Brain microvascular endothelial cell (primary cell): ENCODE measurements at regions not wholly inside any gene's neighbourhood (a gene's known extent, or its start where the extent isn't known, plus 50 kb on each side); places are given as distances from the start of the nearest gene placed in this dataset.

Source experiments
- DNase-seq: peaks from one replicate; pipeline ENCODE4 v3.0.0-alpha.2; 2020
- H3K27ac ChIP-seq: fragments of 250-450 bp; sonication (Bioruptor Pico); 2 replicates; pipeline ENCODE4 v1.5.1; 2020; ENCODE audit warnings: mild to moderate bottlenecking, moderate library complexity
- H3K27me3 ChIP-seq: fragments of 250-450 bp; sonication (Bioruptor Pico); replicated peaks from 2 replicates; pipeline ENCODE4 v1.5.1; 2020; ENCODE audit warnings: mild to moderate bottlenecking
- H3K36me3 ChIP-seq: fragments of 250-450 bp; sonication (Bioruptor Pico); replicated peaks from 2 replicates; pipeline ENCODE4 v1.5.1; 2020; ENCODE audit warnings: mild to moderate bottlenecking
- H3K4me3 ChIP-seq: 2 replicates; pipeline ENCODE4 v1.5.1; 2011; ENCODE audit warnings: low read depth, mild to moderate bottlenecking, control low read depth, low read length, moderate library complexity
- in situ Hi-C: cut with HindIII; loops from 2 replicates; pipeline ENCODE4 v1.10.0; 2017; ENCODE audit warnings: low sequenced_read_pairs, low pct_ligation_motif_present
- TF ChIP-seq, protein P1 (sequence below): IDR thresholded peaks from 2 replicates; pipeline ENCODE4 v1.5.1; 2011; ENCODE audit warnings: low read depth, mild to moderate bottlenecking, moderate library complexity, low read length, control low read depth, inconsistent platforms; ENCODE audit errors: missing control alignments

DNA sequence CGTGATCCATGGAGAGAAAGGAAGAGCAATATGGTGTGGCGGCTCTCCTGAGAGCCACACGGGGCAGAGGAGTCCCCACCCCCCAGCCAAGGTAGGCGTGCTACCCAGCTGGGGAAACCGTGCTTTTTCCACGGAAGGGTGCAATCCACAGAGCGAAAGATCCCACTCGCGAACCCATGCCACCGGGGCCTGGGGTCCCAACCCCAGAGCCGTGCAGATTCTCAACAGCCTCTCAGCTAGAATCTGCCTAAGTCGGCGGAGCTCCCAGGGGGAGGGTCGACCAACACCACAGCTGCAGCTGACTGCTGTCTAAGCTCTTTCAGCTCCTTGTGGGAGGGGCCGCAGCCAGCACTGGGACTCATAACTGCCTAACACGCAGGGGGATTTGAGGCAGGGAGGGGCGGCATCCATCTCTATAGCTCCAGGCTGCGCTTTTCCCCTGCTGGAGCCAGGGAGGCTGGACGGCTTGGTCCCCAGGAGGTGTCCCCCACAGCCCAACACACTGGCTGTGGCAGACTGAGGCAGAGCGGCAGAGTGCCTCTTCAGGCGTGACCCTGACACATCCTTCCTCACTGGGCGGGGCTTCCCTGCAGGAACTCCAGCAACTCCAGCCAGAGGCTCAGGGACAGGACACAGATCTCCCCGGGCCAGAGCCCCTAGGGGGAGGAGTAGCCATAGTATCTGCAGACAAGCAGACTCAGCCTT lies 107.6 kb upstream of the ZBTB20 start:
- Histone ChIP-seq H3K4me3 (no peak overlapping the region), H3K36me3 (no peaks in the 10 kb centered on the region), H3K27me3 (no peaks in the 10 kb centered on the region), H3K27ac (no peak overlapping the region)
- in situ Hi-C loops: no loop called here
- DNase-seq: no peak
- TF ChIP-seq, protein P1, sequence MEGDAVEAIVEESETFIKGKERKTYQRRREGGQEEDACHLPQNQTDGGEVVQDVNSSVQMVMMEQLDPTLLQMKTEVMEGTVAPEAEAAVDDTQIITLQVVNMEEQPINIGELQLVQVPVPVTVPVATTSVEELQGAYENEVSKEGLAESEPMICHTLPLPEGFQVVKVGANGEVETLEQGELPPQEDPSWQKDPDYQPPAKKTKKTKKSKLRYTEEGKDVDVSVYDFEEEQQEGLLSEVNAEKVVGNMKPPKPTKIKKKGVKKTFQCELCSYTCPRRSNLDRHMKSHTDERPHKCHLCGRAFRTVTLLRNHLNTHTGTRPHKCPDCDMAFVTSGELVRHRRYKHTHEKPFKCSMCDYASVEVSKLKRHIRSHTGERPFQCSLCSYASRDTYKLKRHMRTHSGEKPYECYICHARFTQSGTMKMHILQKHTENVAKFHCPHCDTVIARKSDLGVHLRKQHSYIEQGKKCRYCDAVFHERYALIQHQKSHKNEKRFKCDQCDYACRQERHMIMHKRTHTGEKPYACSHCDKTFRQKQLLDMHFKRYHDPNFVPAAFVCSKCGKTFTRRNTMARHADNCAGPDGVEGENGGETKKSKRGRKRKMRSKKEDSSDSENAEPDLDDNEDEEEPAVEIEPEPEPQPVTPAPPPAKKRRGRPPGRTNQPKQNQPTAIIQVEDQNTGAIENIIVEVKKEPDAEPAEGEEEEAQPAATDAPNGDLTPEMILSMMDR: no peak

DNA sequence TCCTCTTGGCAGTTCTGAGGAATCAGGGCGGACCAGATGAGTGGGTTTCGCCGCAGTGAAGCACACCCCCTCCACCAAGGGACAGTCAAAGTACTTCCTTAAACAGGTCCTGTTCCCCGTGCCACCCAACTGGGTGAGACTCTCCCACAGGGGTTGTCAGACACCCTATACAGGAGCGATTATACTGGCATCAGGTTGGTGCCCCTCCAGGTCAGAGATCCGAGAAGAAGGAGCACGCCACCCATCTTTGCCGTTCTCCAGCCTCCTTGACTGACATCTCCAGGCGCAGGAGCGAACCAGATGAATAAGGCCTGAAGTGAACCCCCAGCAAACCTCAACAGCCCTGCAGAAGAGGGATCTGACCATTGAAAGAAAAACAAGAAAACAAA lies 108.1 kb upstream of the ZBTB20 start:
- Histone ChIP-seq H3K4me3 (no peak overlapping the region), H3K27ac (no peak overlapping the region), H3K27me3 (no peaks in the 10 kb centered on the region), H3K36me3 (no peaks in the 10 kb centered on the region)
- no peak for DNase-seq
- in situ Hi-C loops: no loop called here
- TF ChIP-seq, protein P1: no peak

DNA sequence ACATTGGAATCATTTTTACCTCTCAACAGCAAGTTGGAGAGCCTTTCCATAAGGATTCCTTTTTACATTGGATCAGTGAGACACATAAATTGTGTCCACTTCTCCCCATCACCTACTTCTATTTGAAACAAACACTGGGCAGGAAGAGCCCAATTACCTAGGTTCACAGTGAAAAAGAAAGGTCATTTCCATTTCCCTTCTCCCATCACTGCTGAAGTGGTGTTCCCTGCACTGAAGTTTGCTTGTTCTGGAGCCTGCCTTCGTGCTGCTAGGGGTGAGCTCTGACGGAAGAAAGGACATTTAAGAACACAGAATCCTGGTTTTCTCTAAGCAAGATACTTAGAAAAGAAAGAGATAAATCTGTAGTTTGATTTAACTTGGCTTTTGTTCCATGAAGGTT lies 123.8 kb upstream of the ZBTB20 start:
- Histone ChIP-seq H3K4me3 (no peak overlapping the region), H3K36me3 (no peaks in the 10 kb centered on the region), H3K27ac (no peak overlapping the region), H3K27me3 (no peaks in the 10 kb centered on the region)
- no peak for DNase-seq
- in situ Hi-C loops: no loop called here
- TF ChIP-seq, protein P1: no peak

DNA sequence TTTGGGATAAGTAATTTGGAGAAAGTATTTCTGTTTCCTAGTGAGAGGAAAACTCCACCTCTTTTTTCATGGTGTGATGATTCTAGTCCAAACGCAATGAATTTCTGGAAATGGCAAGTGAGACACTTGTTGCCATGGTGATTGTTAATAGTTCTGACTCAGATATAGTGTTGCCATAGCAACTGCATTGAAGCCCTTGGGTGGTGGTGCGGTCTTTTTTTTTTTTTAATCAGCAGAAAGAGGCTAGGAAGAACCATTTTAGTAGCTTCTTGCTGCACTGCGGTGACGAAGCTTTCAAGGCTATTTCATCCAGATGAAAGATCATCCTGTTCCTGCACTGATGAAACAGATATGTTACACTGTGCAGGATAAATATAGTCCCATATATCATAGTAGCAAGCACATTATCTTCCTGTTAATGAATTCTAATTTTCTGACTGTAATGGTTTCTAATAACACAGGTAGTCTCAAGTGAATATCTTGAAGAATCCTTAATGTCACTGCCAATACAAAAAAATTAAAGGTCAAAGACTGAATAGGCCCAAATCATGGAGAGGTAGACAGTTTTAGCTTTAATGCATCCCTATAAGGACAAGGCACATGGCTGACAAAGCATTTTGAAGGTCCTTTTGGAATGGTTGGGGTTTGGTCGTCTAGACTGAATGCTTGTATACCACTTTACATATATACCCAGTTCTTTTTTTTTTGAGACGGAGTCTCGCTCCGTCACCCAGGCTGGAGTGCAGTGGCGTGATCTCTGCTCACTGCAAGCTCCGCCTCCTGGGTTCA lies 125.1 kb upstream of the ZBTB20 start:
- TF ChIP-seq, protein P1: no peak
- Histone ChIP-seq H3K36me3 (no peaks in the 10 kb centered on the region), H3K27me3 (no peaks in the 10 kb centered on the region), H3K27ac (no peak overlapping the region), H3K4me3 (no peak overlapping the region)
- in situ Hi-C loops: no loop called here
- DNase-seq: peak; percentile 51

DNA sequence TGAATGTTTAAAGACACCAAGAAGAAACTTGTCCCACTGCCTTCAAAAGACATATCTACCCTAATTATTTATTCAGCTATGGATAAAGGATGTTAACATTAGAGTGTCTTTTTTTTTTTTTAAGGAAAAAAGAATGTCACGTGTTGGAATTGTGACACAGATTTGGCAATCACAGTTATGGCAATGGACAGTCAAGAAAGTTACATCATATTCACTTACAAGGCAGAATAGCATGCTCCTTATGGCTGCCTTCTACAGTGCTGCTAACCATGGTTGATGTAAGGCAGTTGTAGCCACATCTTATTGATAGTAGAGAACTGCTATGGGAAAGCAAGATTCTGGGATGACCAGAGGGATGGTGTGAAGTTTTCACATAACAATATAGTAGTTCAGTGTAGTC lies 128.8 kb upstream of the ZBTB20 start:
- Histone ChIP-seq H3K4me3 (no peak overlapping the region), H3K27ac (no peak overlapping the region), H3K36me3 (no peaks in the 10 kb centered on the region), H3K27me3 (no peaks in the 10 kb centered on the region)
- in situ Hi-C loops: no loop called here
- TF ChIP-seq, protein P1: no peak
- no peak for DNase-seq

DNA sequence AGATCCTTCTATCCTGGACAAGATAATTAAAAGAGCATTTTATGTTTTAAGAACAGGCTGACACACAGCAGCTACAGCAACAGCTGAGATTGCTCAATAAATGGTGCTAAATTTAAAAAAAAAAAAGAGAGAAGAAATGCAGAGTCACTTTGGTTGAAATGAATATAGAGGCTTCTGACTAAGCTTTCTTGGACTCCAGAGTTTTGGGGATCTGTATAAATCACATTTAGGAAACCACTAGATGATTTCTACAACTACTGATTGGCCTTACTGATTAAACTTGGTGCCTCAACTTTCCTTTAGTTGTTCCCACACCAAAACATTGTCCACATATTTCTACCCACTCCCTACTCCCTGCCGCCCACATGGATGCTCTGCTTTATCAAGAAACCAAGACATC lies 132.9 kb upstream of the ZBTB20 start:
- Histone ChIP-seq H3K27me3 (no peaks in the 10 kb centered on the region), H3K36me3 (no peaks in the 10 kb centered on the region), H3K27ac (no peak overlapping the region), H3K4me3 (no peak overlapping the region)
- in situ Hi-C loops: no loop called here
- DNase-seq: no peak
- TF ChIP-seq, protein P1: no peak
